Left kidney (tissue), 1 donor: ENCODE measurements at regions not wholly inside any gene's neighbourhood (a gene's known extent, or its start where the extent isn't known, plus 50 kb on each side); places are given as distances from the start of the nearest gene placed in this dataset.

Experiments used
- DNase-seq: peaks from one replicate; pipeline ENCODE4 v3.0.0-alpha.2; 2013

DNA sequence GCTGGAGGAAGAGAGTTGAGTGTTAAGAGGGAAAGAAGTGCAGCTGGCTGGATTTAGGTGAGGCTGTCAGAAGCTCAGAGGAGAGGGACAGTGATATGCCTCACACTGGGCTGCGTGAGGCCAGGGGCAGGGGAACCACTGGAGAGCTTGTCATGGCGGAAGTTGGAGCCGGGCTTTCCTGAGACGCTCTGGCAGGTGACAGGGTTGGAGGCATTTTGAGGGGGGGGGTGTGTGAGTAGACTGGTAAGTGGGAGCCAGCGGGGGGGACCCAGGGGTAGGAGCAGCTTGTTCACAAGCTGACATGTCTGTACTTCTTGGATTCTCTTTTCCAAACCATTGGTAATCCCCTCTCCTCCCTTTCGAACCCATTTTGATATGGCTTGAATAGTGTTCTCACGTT lies 331.5 kb upstream of the RGMA start:
- no peak for DNase-seq

DNA sequence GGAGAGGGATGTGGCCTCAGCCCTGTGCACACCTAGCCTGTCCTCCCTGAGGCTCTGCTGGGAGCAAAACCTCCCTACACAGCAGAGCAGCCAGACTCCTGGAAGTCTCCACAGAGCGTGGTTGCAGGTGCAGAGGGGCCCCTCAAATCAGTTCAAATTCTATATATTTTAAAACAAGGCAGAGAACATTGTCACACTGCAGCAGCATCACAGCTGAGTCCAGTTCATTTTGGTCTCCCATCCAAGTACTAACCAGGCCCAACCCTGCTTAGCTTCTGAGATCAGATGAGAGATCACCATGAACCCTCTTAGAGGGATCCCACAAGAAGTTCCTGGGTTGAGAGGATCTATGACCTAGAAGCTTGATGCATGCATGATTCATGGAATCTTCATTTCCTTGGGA lies 331.0 kb upstream of the RGMA start:
- no peak for DNase-seq

DNA sequence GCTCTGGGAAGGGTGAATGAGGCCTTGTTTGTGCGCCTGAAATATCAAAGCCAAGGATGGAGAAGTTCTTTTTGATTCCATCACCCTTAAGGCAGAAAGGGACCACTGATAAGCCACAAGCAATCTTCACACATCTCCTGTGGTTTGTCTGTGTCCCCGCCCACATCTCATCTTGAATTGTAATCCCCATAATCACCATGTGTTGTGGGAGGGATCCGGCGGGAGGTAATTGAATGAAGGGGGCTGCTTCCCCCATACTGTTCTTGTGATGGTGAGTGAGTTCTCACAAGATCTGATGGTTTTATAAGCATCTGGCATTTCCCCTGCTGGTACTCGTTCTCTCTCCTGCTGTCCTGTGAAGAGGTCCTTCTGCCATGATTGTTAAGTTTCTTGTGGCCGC lies 329.6 kb upstream of the RGMA start:
- DNase-seq = no peak

DNA sequence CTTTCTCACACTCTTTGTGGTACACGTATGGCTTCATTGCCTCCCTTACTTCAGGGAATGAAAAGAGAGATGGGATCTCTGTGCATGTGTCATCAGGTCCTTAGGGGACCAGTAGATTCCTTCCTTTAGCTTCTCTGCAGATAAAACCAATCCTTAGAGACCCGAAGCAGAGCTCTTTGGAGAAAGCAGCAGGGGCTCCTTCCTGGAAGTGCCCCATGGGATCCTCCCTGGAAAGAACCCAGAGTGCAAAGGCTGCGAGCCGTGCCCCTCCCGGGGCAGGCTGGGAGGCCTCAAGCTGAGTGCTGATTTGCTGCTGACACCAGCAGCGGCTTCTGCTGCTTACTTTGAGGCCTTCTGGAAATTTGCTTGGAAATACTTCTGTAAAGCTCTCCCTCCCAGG lies 328.6 kb upstream of the RGMA start:
- no peak for DNase-seq

DNA sequence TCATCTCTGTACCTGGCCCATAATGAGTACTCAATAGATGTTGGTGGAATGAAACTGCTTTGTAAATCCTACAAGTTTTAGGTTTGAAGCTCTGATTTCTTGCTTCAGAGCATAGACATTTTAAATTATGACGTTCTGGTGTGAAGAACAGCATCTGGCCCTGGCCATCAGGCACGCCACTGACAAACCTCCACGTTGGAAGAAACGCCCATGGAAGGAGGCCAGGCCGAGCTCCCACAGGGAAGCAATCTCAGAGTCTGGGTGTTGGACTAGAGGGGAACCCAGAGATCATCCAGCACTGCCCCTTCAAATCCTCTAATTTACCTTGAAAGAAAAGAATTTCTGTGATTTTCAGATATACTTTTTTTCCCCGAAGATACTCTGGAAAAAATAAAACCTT lies 328.1 kb upstream of the RGMA start:
- DNase-seq = no peak

DNA sequence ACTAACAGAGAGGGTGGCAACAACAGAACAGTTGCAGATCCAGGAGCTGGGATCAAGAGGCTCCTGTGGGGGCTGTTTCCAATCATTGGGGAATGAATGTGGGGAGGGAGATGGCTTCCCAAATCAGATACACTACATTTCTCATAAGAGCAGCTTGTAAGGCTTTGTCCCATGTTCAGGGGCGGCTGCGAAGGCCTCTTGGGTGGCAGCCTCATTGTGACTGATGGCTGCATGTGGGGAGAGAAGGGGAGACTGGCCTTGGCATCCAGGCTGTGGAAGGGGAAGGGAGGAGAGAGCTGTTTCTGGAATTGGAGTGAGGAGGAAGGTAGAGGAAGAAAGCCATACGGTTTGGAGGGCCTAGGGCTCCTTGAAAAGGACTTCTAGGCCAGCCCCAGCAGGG lies 326.6 kb upstream of the RGMA start:
- no peak for DNase-seq

DNA sequence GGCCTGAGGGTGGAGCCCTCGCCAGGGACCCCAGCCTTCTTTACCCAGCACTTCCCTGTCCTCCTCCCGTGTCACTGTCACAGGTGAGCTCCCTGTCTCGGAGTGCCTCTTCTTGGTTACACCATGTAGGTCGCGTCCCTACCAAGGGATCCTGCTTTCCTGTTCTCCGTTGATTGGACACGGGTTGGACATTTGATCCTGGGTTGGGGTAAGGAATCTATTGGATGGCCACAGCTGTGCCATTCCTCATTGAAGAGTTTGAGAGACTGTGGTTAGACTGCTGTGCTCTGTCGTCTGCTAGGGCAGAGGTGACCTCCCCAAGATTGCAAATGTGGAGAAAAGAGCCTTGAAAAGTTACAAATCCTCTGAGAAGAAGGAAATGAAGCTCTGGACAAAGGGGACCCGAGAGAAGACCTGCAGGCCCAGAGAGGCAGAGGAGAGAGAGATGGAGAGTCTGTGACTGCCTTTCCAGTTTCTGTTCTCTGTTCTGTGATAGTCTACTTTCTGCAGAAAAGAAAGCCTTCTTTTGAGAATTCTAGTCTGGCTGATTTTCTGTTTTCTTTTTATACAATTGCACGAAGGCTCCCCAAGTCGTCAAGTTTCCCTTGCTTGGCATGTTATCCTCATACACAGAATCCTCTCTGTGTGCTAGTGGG lies 325.7 kb upstream of the RGMA start:
- no peak for DNase-seq

DNA sequence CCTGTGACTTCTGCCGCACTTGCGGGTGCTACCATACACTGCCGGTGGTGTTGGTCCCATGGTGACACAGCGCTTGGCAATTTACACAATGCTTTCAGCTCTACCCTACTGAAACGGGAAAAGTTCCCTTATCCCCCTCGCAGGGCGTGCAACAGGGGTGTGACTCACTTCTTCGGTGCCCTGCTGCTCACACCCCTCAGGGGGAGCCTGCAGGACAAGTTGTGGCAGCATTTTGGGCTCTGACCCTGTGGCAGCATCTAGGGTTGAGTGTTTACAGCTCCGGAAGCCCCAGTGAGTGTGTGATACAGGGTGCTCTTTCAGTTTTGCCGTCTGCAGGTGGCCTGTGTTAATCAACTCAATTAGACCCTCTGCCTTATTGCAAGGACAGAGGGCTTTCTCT lies 324.7 kb upstream of the RGMA start:
- DNase-seq = no peak

DNA sequence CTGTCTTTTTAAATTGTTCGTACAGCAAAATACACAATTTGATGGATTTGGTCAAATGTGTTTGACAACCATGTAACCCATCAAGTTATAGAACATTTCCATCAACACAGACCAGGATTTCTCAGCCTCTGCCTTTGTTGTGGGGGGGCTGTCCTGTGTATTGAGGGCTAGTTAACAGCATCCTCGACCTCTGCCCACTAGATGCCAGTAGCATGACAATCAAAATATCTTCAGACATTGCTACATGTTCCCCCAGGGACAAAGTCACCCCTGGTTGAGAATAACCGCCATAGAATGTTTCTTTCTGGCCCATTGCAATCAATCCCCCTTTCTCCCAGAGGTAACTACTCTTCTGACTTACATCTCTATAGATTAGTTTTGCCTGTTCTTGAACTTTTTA lies 310.1 kb upstream of the RGMA start:
- DNase-seq = no peak

DNA sequence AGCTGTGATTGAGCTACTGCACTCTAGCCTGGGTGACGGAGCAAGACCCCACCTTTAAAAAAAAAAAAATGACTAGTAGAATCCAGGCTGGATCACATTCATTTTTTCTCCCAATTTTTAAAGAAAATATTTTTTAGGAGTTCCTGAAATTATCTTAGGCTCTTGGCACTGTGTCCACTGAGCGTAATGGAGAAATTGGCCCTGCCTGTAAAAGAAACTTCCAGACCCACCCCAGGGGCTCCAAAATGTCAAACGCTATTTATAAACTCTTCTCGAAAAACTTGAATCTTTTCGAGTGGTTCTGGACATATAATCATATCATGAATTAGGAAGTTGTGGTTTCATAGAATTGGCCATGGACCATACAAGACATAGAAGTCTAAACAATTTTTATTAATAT lies 300.2 kb upstream of the RGMA start:
- no peak for DNase-seq

DNA sequence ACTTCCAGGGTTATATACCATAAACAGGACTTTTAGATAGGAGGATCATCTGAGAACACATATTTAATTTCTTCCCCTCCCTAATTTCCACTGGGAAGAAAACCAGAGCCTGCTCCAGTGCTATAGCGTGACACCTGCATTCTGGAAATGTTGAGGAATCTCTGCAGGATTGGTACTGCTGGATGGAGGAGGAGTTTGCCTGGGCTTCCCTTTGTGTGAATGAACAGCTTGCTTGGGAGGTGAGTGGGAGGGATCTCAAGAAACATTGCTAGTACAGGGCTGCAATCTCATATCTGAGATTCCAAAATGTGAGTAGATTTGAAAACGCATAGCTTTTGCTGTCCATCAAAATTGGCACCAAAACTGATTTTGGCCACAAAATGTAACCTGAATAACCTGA lies 295.9 kb upstream of the RGMA start:
- DNase-seq = no peak

DNA sequence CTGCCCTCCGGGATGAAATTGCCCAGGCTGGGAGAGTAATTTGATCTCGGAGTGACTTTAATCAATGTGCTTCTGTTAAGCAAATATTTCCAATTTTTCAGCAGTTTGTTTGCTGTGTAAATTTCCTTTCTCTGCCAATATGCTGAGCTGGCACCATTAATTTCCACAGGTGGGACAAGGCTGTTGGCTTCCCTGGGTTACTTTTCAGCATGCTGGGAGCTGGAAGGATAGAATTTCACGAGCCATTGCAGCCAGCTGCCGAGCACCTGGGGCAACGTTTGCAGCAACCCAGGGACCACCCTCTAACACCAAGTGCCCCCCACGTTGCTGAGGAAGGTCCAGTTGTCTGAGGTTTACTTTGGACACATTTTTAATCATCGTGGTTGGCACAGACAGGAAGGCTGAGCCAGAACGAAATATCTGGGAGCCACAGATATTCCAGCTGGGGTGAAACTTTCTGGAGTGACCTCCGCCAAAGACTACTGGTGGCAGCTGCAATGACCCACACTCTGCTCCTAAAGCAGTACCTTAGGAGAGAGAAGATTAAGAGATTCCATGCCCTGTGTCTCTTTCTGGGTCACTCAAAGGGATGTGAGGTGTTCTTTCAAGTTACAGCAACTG lies 293.3 kb upstream of the RGMA start:
- no peak for DNase-seq

DNA sequence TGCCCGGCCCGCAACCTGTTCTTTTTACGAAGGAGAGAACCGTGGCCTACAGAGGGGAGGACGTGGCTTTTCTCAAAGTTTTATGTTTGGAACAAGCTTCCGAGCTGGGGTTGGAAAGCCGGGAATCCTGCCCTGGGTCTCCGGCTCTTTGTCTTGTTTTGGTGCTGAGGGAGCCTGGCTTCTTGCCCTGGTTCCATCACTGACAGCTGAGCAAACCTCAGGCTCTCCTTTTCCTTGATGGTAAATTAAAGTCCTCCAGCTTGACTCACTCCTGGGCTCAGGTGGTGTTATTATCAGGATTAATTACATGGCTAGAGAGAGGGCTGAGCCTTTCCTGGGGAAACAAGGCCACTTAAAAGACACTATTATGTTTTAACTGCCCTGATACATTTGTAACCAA lies 289.5 kb upstream of the RGMA start:
- no peak for DNase-seq

DNA sequence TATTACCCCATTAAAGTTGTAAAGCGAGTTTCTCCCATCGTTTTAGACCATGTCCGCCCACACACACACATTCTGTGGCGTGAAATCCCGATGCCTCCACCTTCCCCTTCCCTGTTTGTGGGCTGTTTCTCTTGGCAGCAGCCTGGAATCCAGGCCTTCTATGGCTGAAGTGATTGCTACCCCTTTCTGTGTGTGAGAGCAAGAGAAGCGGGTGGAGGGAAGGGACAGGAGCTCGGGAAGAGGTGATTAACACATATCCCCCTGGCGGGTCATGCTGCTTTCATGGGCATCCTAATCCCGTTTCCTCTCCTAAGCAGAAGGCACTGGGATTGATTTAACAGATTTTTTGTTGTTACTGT lies 283.8 kb upstream of the RGMA start:
- no peak for DNase-seq

DNA sequence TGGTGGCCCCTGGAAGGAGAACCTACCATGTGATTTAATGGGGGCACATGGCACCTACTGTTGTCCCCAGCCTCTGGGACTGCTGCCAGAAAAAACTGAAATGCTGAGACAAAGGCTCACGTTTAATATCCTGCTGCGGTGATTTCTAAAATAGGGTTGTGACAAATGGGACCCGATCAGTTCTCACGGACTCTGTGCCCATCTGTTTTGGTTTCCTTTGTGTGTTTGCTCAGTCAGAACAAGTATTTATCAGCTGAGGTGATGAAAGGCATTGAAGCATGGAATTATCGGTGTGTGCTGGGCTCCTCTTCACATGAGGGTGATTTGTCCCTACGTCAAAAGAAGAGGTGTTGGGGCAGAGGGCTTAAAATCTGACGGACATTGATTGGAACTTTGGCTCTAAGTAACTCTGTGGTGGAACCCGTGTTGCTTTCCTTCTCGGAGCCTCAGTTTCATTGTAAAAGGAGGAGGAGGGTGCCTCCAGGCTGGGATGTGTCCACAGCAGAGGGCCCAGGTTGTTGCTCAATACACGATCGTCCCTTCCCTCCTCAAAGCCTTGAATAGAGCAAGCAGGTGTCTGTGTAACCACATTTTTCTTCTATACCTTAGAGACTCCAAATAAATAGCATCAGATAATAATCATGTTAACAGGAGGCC lies 283.3 kb upstream of the RGMA start:
- no peak for DNase-seq

DNA sequence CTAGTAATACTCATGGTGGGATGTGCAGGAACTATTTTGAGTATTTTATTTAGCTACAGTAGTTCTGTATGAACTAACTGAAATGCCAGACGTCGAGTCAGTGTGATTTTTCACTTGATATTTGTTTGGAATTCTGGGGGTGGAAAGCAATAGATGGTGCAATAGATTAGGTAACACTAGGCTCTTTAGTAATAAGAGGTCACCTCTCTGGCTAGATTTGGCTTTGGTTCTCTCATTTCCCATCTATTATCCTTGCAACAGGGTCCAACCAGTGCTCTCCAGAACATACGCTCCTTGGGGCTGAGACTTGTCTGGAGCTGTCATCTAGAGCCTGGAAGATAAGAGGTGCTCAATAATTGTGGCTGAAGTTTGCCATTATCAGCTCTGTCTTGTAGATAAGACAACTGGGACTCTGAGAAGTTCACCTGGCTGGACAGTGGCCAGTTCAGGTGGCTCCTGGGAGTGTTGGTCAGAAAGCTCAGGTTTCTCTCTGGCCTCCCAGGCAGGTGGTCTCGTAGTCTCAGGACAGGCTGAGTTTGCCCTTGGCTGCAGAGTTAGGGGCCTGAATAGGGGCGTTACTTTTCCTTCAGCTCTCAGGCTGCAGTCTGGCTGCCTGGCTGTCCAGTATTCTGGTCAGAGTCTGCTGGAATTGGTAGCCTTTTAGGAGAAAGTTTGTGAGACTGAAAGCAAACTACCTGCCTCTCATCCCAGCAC lies 277.5 kb upstream of the RGMA start:
- DNase-seq = no peak

DNA sequence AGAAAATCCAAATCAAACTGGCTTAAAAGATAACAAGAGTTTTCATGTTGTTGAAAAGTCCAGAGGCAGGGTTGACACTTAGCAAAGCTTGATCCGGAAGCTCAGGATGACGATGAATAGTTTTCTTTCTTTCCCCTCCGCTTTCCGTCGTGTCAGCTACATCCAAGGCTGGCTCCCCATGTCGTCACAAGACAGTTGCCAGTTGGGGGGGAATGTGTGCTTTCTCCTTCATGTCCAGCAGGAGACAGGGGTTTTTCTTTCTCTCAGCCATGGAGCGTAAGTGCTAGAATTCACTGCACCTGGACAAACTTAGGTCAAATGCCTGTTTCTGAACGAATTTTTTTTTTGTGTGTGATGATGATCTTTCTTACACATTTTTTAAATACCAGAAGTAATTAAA lies 273.8 kb upstream of the RGMA start:
- DNase-seq = no peak

DNA sequence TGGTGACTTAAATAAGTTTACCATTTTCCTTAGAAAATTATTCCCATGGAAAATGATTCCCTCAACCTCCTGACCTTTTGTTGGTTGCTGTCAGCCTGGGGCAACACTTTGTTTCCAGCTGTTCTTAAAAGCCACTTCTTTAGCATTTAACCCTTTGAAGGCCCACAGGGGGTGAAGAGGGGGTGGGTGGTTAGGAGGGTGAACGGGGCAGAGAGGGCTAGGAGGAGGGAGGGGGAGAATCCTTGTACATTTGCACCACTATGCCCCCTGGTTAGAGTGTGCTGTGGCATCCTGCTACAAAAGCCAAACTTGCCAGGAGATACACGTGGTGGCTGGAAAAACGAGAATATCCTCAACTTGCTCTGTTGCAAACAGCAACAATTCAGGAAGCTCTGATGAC lies 273.2 kb upstream of the RGMA start:
- no peak for DNase-seq

DNA sequence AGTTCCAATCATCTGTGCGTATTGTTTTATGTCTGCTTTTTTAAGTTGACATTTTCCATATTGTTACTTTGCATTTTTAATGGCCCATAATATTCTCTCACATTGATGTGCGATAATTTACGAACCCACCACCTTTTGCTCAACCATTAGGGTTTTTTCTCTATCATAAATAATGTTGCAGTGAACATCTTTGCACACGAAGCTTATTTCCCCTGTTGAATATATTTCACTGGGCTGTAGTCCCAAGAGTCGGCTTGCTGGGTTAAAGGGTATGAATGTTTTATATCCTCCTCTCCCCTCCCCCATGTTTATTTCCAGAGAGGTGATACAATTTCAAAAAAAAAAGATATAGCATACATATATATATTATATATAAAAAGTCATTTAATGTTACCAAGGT lies 272.7 kb upstream of the RGMA start:
- DNase-seq = no peak

DNA sequence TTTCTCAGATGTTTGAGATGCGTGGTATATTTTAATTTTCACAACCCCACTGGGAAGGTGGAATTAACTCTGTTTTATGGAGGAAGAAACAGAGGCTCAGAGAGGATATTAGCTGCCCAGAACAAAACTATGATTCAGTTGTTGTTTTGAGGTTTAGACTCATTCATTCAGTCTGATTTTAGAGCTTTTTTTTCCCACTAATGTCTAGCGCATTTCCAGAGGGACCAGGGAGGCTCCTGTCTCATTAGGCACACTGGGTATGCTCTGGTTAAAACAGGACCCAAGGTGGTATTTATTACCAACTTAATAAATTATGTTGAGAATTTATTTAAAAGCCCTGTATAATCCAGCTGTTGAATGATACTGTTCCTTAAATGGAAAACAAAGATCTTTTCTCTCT lies 272.0 kb upstream of the RGMA start:
- no peak for DNase-seq

DNA sequence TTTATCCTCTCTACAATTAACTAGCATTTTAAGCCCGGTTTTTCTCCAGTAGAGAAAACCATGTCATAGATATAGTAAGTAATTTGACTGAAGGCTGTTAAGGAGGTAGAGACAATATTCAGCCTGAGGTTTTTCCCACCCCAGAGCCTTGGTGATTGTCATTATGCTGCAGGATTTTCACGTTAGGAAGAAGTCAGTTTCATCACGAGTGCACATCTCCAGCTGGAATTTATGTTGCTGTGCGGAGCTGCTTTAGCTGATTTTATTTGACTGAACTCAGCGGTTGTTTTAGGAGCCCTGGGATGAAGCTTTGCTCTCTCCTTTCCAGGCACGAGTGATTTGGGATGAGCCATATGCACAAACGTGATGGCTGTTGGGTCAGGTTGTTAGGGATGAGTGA lies 271.3 kb upstream of the RGMA start:
- no peak for DNase-seq

DNA sequence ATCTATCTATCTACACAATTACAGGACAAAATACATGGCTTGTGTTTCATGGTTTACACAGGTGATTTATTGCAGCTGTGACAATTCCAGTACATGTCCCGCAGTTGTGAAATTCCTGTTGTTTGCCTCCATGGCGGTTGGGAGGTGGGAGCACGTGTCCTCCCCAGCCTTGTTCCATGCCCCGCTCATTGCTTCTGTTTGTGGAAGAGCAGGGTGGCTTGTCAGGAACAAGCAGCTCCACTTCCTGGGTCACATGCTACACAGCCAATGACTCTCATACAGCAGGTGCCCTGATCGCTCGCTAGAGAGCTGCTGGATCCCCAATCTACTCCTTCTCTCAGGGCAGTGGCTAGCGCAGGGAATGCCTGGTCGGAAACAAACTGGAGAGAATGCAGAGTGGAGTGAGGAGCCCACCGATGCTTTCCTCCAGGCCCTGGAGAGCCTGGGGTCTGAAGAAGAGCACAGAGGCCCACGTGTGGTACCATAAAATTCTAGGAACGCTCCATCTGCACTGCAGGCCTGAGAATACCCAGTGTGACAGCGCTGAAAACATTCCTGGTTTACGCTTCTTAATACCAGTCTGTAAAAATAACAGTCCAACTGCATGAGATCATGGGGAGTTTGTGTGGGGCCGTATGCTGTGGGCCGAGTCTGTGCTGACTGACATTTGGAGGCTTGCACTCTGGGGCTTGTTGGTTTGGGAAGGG lies 270.6 kb upstream of the RGMA start:
- DNase-seq = no peak

DNA sequence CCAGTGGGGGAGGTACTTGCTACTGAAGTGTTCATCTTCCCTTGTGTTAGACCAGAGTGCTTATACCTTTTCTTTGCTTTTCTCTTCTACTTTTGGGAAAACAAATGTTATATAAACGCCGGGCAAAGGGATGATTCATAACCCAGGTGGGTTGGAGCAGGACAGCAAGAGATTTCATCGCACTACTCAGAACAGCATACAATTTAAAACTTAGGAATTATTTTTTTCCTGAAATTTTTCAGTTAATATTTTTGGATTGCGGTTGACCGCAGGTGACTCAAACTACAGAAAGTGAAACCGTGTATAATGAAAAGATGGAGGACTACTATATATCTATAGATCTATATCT lies 270.0 kb upstream of the RGMA start:
- no peak for DNase-seq
